ENCODE measurements at regions not wholly inside any gene's neighbourhood (a gene's known extent, or its start where the extent isn't known, plus 50 kb on each side); places are given as distances from the start of the nearest gene placed in this dataset.
A peak's percentile ranks its signal among the peaks of the same experiment; 100 is the strongest.

- Histone ChIP-seq H3K27ac (no peak overlapping the region), H3K9me3 (peaks cover 0 to 15% (median 7%) of the 10 kb centered on the region in 3 donors), H3K36me3 (no peaks in the 10 kb centered on the region), H3K27me3 (peaks cover 0 to 10% of the 10 kb centered on the region in 2 donors), H3K4me1 (peaks cover 0 to 15% (median 11%) of the 10 kb centered on the region in 4 donors), H3K4me3 (no peak overlapping the region)
- TF ChIP-seq, protein P1, sequence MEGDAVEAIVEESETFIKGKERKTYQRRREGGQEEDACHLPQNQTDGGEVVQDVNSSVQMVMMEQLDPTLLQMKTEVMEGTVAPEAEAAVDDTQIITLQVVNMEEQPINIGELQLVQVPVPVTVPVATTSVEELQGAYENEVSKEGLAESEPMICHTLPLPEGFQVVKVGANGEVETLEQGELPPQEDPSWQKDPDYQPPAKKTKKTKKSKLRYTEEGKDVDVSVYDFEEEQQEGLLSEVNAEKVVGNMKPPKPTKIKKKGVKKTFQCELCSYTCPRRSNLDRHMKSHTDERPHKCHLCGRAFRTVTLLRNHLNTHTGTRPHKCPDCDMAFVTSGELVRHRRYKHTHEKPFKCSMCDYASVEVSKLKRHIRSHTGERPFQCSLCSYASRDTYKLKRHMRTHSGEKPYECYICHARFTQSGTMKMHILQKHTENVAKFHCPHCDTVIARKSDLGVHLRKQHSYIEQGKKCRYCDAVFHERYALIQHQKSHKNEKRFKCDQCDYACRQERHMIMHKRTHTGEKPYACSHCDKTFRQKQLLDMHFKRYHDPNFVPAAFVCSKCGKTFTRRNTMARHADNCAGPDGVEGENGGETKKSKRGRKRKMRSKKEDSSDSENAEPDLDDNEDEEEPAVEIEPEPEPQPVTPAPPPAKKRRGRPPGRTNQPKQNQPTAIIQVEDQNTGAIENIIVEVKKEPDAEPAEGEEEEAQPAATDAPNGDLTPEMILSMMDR (IDR thresholded peaks at IDR 0.05): no peak
- no peak for DNase-seq
- intact Hi-C loops (cut with DNase I; ENCODE audit: low total_unique reads): no loop called here
These were observed 101.5 kb upstream of the BHLHE23 start for GRCh38 chr20:63108247-63108646.

- Histone ChIP-seq H3K9me3 (peaks cover 0 to 15% (median 7%) of the 10 kb centered on the region in 3 donors), H3K27ac (no peak overlapping the region), H3K4me3 (no peak overlapping the region), H3K27me3 (peaks cover 0 to 3% of the 10 kb centered on the region in 2 donors), H3K4me1 (peaks cover 0 to 20% (median 14%) of the 10 kb centered on the region in 4 donors), H3K36me3 (no peaks in the 10 kb centered on the region)
- DNase-seq: no peak
- intact Hi-C loops (cut with DNase I; ENCODE audit: low total_unique reads): no loop called here
- TF ChIP-seq, protein P1 (IDR thresholded peaks at IDR 0.05): no peak
These were observed 100.9 kb upstream of the BHLHE23 start for GRCh38 chr20:63107449-63108200.

- no peak overlapping the region for H3K27ac ChIP-seq
- H3K36me3 ChIP-seq: no peaks in the 10 kb centered on the region
- no peak for DNase-seq
- no peaks in the 10 kb centered on the region for H3K27me3 ChIP-seq
- H3K4me1 ChIP-seq: peaks cover 0 to 26% (median 15%) of the 10 kb centered on the region in 4 donors
- intact Hi-C loops (cut with DNase I; ENCODE audit: low total_unique reads): no loop called here
- TF ChIP-seq, protein P1 (IDR thresholded peaks at IDR 0.05): no peak
- H3K4me3 ChIP-seq: no peak overlapping the region
- H3K9me3 ChIP-seq: peaks cover 0 to 15% (median 7%) of the 10 kb centered on the region in 3 donors
These were observed 100.1 kb upstream of the BHLHE23 start for GRCh38 chr20:63106765-63107448.

GRCh38 chr20:63106108-63106764 is 99.5 kb upstream of the BHLHE23 start:
- no peaks in the 10 kb centered on the region for H3K36me3 ChIP-seq
- H3K4me1 ChIP-seq: peaks cover 0 to 26% (median 16%) of the 10 kb centered on the region in 4 donors
- H3K27me3 ChIP-seq: peaks cover 0 to under 1% of the 10 kb centered on the region in 2 donors
- TF ChIP-seq, protein P1 (IDR thresholded peaks at IDR 0.05): no peak
- no peak overlapping the region for H3K27ac ChIP-seq
- H3K9me3 ChIP-seq: peaks cover 0 to 12% (median 7%) of the 10 kb centered on the region in 3 donors
- no peak overlapping the region for H3K4me3 ChIP-seq
- DNase-seq: peak; percentile 58 to 81
- intact Hi-C loops (cut with DNase I; ENCODE audit: low total_unique reads): no loop called here

DNA sequence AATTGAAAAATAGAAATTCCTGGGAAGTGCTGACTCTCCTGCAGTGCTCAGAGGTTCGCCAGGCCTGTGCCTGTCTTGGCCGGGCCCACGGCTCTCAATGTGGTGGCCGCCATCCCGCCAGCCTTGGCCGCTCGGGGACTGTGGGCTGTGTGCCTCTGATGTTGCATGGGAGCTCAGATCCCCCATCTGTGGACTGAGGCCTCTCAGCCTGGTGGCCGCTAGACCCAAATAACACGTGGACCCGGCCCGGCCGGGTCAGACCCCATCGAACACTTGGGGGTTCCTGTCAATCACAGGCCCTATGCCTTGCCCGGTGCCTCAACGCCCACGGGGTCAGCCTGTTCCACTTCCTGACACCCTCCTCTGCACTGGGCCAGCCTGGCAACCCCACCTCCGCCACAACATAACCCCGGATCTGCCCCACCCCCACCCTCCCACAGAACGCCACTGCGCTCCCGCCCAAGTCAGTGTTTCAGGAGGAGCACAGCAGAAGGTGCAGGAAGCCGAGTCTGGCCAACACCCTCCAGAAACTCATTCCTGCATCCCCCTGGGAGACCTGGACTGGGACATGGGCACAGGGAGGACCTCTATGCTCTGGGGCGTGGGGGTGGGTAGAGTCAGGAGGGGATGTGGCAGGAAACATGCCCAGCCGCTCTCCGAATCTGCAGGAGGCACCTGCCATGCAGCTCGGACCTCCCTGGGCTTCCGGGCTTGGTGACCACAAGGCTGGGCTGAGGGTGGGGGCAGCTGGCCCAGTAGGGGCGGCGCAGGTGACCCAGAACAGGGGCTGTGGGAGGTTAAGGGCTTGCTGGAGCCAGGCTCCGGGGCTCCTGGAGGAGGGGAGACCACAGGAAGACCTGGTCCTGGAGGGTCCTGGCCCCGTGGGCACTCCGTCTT is 98.7 kb upstream of the BHLHE23 start:
- Histone ChIP-seq H3K9me3 (peaks cover 0 to 7% (median 6%) of the 10 kb centered on the region in 3 donors), H3K27ac (no peak overlapping the region), H3K4me1 (peaks cover 0 to 26% (median 16%) of the 10 kb centered on the region in 4 donors), H3K36me3 (no peaks in the 10 kb centered on the region), H3K27me3 (peaks cover 0 to 8% of the 10 kb centered on the region in 2 donors), H3K4me3 (no peak overlapping the region)
- DNase-seq: no peak
- intact Hi-C loops (cut with DNase I; ENCODE audit: low total_unique reads): no loop called here
- TF ChIP-seq, protein P1 (IDR thresholded peaks at IDR 0.05): no peak
